Fibroblast of lung (primary cell): ENCODE measurements at regions not wholly inside any gene's neighbourhood (a gene's known extent, or its start where the extent isn't known, plus 50 kb on each side); places are given as distances from the start of the nearest gene placed in this dataset.

Experiments used
- DNase-seq, 2 donors: peaks; one replicate each; pipeline versions ENCODE4 v3.0.0 to v3.0.0-alpha.2; 2010; ENCODE audit warnings: low read depth in 2 of 2
- H2AFZ ChIP-seq: 2 replicates; pipeline ENCODE4 v1.5.1; 2012; ENCODE audit warnings: low read length, control low read depth, inconsistent platforms
- H3K27ac ChIP-seq: 2 replicates; pipeline ENCODE4 v1.5.1; 2011; ENCODE audit warnings: low read length, control low read depth; ENCODE audit not compliant: insufficient read depth
- H3K27me3 ChIP-seq: 2 replicates; pipeline ENCODE4 v1.5.1; 2011; ENCODE audit warnings: mild to moderate bottlenecking, low read length; ENCODE audit not compliant: control insufficient read depth, insufficient read depth
- H3K36me3 ChIP-seq: 2 replicates; pipeline ENCODE4 v1.5.1; 2011; ENCODE audit warnings: low read length; ENCODE audit not compliant: control insufficient read depth, insufficient read depth
- H3K4me1 ChIP-seq: 2 replicates; pipeline ENCODE4 v1.5.1; 2011; ENCODE audit warnings: low read length; ENCODE audit not compliant: control insufficient read depth, insufficient read depth; ENCODE audit errors: extremely low read depth
- H3K4me2 ChIP-seq: 2 replicates; pipeline ENCODE4 v1.5.1; 2011; ENCODE audit warnings: low read length, control low read depth; ENCODE audit not compliant: insufficient read depth; ENCODE audit errors: extremely low read depth
- H3K4me3 ChIP-seq, 4 experiments: fragments of 200-600 bp in 1 of 4; sonication (generic) in 1 of 4; replicated peaks in 1 of 4; 2 replicates each; pipeline ENCODE4 v1.5.1; 2011 to 2016; ENCODE audit warnings: low read length in 4 of 4, low read depth in 3 of 4, mild to moderate bottlenecking in 3 of 4, control low read depth in 2 of 4, inconsistent platforms in 1 of 4, mixed read lengths in 1 of 4; ENCODE audit not compliant: insufficient read depth in 1 of 4; ENCODE audit errors: control extremely low read depth in 1 of 4
- H3K79me2 ChIP-seq: 2 replicates; pipeline ENCODE4 v1.5.1; 2012; ENCODE audit warnings: mild to moderate bottlenecking, low read length, inconsistent platforms; ENCODE audit not compliant: control insufficient read depth, insufficient read depth
- H3K9ac ChIP-seq: 2 replicates; pipeline ENCODE4 v1.5.1; 2011; ENCODE audit warnings: mild to moderate bottlenecking, low read length, control low read depth; ENCODE audit not compliant: insufficient read depth
- H3K9me3 ChIP-seq: 2 replicates; pipeline ENCODE4 v1.5.1; 2012; ENCODE audit warnings: low read depth, low read length; ENCODE audit not compliant: control insufficient read depth, insufficient read depth
- H4K20me1 ChIP-seq: 2 replicates; pipeline ENCODE4 v1.5.1; 2011; ENCODE audit warnings: low read length; ENCODE audit not compliant: control insufficient read depth, insufficient read depth; ENCODE audit errors: extremely low read depth
- EZH2 ChIP-seq: IDR thresholded peaks from 2 replicates; pipeline ENCODE4 v1.5.1; 2012; ENCODE audit warnings: low read length, control low read depth, mild to moderate bottlenecking; ENCODE audit errors: missing control alignments
- TF ChIP-seq, protein P1 (sequence below), 2 donors: IDR thresholded peaks in 1 of 2; conservative IDR thresholded peaks in 1 of 2; 1 replicate in 1 of 2; 2 replicates in 1 of 2; pipeline ENCODE4 v1.5.1; 2011 to 2012; ENCODE audit warnings: low read length in 2 of 2, control low read depth in 1 of 2, inconsistent platforms in 1 of 2, low read depth in 1 of 2, mild to moderate bottlenecking in 1 of 2

DNA sequence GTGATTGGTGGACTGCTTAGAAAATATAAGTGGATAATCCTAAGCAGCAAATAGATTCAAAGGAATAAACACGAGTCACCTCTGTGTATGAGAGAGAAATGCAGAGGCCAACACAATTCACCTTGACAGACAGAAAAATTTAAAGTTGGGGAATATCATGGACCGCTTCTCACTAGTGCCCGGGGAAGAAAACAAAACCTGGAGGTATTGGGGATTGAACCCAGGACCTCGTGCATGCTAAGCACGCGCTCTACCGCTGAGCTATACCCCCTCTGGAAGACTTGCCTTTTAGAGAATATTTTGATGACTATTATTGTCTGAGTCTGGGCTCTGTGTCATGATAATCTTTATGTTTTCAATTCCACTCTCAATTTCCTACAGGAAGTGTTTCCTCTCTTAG lies 111.9 kb downstream of the TRIM27 start:
- Histone ChIP-seq H3K36me3 (no peaks in the 10 kb centered on the region), H4K20me1 (no peaks in the 10 kb centered on the region), H3K79me2 (no peaks in the 10 kb centered on the region), H3K4me3 (no peak overlapping the region), H3K4me2 (no peak overlapping the region), H3K27ac (no peak overlapping the region), H3K9ac (no peak overlapping the region), H3K27me3 (peaks cover 40% of the 10 kb centered on the region), H3K9me3 (no peaks in the 10 kb centered on the region), H2AFZ (no peak overlapping the region), H3K4me1 (no peaks in the 10 kb centered on the region)
- peak in 1 of 2 donors; percentile 8 for DNase-seq
- peak; percentile 43 for TF ChIP-seq EZH2
- TF ChIP-seq, protein P1, sequence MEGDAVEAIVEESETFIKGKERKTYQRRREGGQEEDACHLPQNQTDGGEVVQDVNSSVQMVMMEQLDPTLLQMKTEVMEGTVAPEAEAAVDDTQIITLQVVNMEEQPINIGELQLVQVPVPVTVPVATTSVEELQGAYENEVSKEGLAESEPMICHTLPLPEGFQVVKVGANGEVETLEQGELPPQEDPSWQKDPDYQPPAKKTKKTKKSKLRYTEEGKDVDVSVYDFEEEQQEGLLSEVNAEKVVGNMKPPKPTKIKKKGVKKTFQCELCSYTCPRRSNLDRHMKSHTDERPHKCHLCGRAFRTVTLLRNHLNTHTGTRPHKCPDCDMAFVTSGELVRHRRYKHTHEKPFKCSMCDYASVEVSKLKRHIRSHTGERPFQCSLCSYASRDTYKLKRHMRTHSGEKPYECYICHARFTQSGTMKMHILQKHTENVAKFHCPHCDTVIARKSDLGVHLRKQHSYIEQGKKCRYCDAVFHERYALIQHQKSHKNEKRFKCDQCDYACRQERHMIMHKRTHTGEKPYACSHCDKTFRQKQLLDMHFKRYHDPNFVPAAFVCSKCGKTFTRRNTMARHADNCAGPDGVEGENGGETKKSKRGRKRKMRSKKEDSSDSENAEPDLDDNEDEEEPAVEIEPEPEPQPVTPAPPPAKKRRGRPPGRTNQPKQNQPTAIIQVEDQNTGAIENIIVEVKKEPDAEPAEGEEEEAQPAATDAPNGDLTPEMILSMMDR (conservative IDR thresholded peaks at IDR 0.05 in 1 of 2, IDR thresholded peaks at IDR 0.05 in 1 of 2; ENCODE audit: low read depth in 1 of 2, low read length in 2 of 2): no peak

- DNase-seq: no peak
- peaks cover 40% of the 10 kb centered on the region for H3K27me3 ChIP-seq
- H3K36me3 ChIP-seq: no peaks in the 10 kb centered on the region
- H3K4me2 ChIP-seq: no peak overlapping the region
- H2AFZ ChIP-seq: no peak overlapping the region
- no peak overlapping the region for H3K27ac ChIP-seq
- H3K4me1 ChIP-seq: no peaks in the 10 kb centered on the region
- H3K4me3 ChIP-seq: no peak overlapping the region
- no peaks in the 10 kb centered on the region for H3K79me2 ChIP-seq
- peak; percentile 42 for TF ChIP-seq EZH2
- TF ChIP-seq, protein P1 (conservative IDR thresholded peaks at IDR 0.05 in 1 of 2, IDR thresholded peaks at IDR 0.05 in 1 of 2; ENCODE audit: low read depth in 1 of 2, low read length in 2 of 2): no peak
- no peaks in the 10 kb centered on the region for H4K20me1 ChIP-seq
- H3K9ac ChIP-seq: no peak overlapping the region
- H3K9me3 ChIP-seq: no peaks in the 10 kb centered on the region
Measured at GRCh38 chr6:28812778-28813569, 110.8 kb downstream of the TRIM27 start.

- Histone ChIP-seq H3K4me1 (no peaks in the 10 kb centered on the region), H2AFZ (no peak overlapping the region), H3K36me3 (no peaks in the 10 kb centered on the region), H3K9ac (no peak overlapping the region), H3K79me2 (no peaks in the 10 kb centered on the region), H3K4me3 (peak overlapping the region in 3 of 4 experiments; percentile 9 to 49 (median 19)), H3K27me3 (peaks cover 40% of the 10 kb centered on the region), H3K9me3 (no peaks in the 10 kb centered on the region), H3K27ac (no peak overlapping the region), H4K20me1 (no peaks in the 10 kb centered on the region), H3K4me2 (peak overlapping the region; percentile 62)
- no peak for DNase-seq
- peak; percentile 65 for TF ChIP-seq EZH2
- TF ChIP-seq, protein P1 (conservative IDR thresholded peaks at IDR 0.05 in 1 of 2, IDR thresholded peaks at IDR 0.05 in 1 of 2; ENCODE audit: low read depth in 1 of 2, low read length in 2 of 2): no peak
Measured at GRCh38 chr6:28814032-28814976, 109.5 kb downstream of the TRIM27 start.
